DND-41 (cell line): ENCODE measurements at regions not wholly inside any gene's neighbourhood (a gene's known extent, or its start where the extent isn't known, plus 50 kb on each side); places are given as distances from the start of the nearest gene placed in this dataset.

Experiments
- CTCF ChIP-seq: IDR thresholded peaks from 2 replicates; pipeline ENCODE4 v1.5.1; 2012; ENCODE audit warnings: borderline replicate concordance, low read length, moderate library complexity, mild to moderate bottlenecking; ENCODE audit not compliant: poor library complexity, severe bottlenecking; ENCODE audit errors: extremely low read depth
- EZH2 ChIP-seq: IDR thresholded peaks from 3 replicates; pipeline ENCODE4 v1.6.1; 2012; ENCODE audit warnings: borderline replicate concordance, low read depth, mild to moderate bottlenecking, moderate library complexity, low read length, inconsistent platforms; ENCODE audit not compliant: severe bottlenecking

- TF ChIP-seq CTCF (no peak), EZH2 (no peak)
These were observed 398.3 kb upstream of the CHRM2 start for GRCh38 chr7:136470179-136470578.
